Astrocyte (in vitro differentiated cells and primary cell): ENCODE measurements at regions not wholly inside any gene's neighbourhood (a gene's known extent, or its start where the extent isn't known, plus 50 kb on each side); places are given as distances from the start of the nearest gene placed in this dataset.

Experiments
- DNase-seq: peaks from one replicate; pipeline ENCODE4 v3.0.0-alpha.2; 2010; ENCODE audit warnings: low read depth
- FAIRE-seq: peaks from 2 replicates; lab custom pipeline; 2011; peaks lifted over from hg19 to GRCh38; lab: Jason Lieb, UNC
- H2AFZ ChIP-seq: 2 replicates; pipeline ENCODE4 v1.6.0; 2012; ENCODE audit warnings: low read depth, low read length, inconsistent platforms
- H3K27ac ChIP-seq: 2 replicates; pipeline ENCODE4 v1.5.1; 2011; ENCODE audit warnings: low read depth, low read length, inconsistent platforms
- H3K27me3 ChIP-seq: 2 replicates; pipeline ENCODE4 v1.6.0; 2011; ENCODE audit warnings: low read length, inconsistent platforms; ENCODE audit not compliant: insufficient read depth
- H3K36me3 ChIP-seq: 2 replicates; pipeline ENCODE4 v1.5.1; 2011; ENCODE audit warnings: low read length, inconsistent platforms; ENCODE audit not compliant: insufficient read depth
- H3K4me1 ChIP-seq: 2 replicates; pipeline ENCODE4 v1.5.1; 2011; ENCODE audit warnings: low read length, inconsistent platforms; ENCODE audit not compliant: insufficient read depth
- H3K4me2 ChIP-seq: 2 replicates; pipeline ENCODE4 v1.6.0; 2012; ENCODE audit warnings: low read length, inconsistent platforms
- H3K4me3 ChIP-seq: 2 replicates; pipeline ENCODE4 v1.5.1; 2011; ENCODE audit warnings: low read depth, mild to moderate bottlenecking, low read length, inconsistent platforms; ENCODE audit not compliant: insufficient read depth
- H3K79me2 ChIP-seq: 2 replicates; pipeline ENCODE4 v1.6.0; 2012; ENCODE audit warnings: mild to moderate bottlenecking, low read length, inconsistent platforms; ENCODE audit not compliant: insufficient read depth
- H3K9ac ChIP-seq: 2 replicates; pipeline ENCODE4 v1.6.0; 2012; ENCODE audit warnings: mild to moderate bottlenecking, low read length, inconsistent platforms
- H3K9me3 ChIP-seq: 2 replicates; pipeline ENCODE4 v1.5.1; 2012; ENCODE audit warnings: low read depth, mild to moderate bottlenecking, low read length, inconsistent platforms; ENCODE audit not compliant: insufficient read depth
- H4K20me1 ChIP-seq: 2 replicates; pipeline ENCODE4 v1.6.0; 2012; ENCODE audit warnings: low read length, inconsistent platforms; ENCODE audit not compliant: insufficient read depth
- H3K27ac Mint-ChIP-seq: one replicate; pipeline ENCODE4 v1.8.0; 2021; ENCODE audit warnings: mild to moderate bottlenecking, mixed read lengths; ENCODE audit not compliant: unreplicated experiment
- H3K27me3 Mint-ChIP-seq: one replicate; pipeline ENCODE4 v1.8.0; 2021; ENCODE audit warnings: low read depth, mixed read lengths; ENCODE audit not compliant: unreplicated experiment
- H3K36me3 Mint-ChIP-seq: one replicate; pipeline ENCODE4 v1.8.0; 2021; ENCODE audit warnings: low read depth, mixed read lengths; ENCODE audit not compliant: unreplicated experiment
- H3K4me1 Mint-ChIP-seq: one replicate; pipeline ENCODE4 v1.8.0; 2021; ENCODE audit warnings: low read depth, mixed read lengths; ENCODE audit not compliant: unreplicated experiment
- H3K4me3 Mint-ChIP-seq: one replicate; pipeline ENCODE4 v1.8.0; 2021; ENCODE audit warnings: mild to moderate bottlenecking, moderate library complexity, mixed read lengths; ENCODE audit not compliant: unreplicated experiment
- H3K9me3 Mint-ChIP-seq: one replicate; pipeline ENCODE4 v1.8.0; 2021; ENCODE audit warnings: mild to moderate bottlenecking, mixed read lengths; ENCODE audit not compliant: unreplicated experiment
- CTCF ChIP-seq: IDR thresholded peaks from 2 replicates; pipeline ENCODE4 v1.5.1; 2011; ENCODE audit warnings: low read depth, mild to moderate bottlenecking, inconsistent platforms, low read length, moderate library complexity; ENCODE audit not compliant: insufficient read depth
- EZH2 ChIP-seq: IDR thresholded peaks from 2 replicates; pipeline ENCODE4 v1.6.1; 2012; ENCODE audit warnings: mild to moderate bottlenecking, low read length, inconsistent platforms; ENCODE audit not compliant: insufficient read depth

DNA sequence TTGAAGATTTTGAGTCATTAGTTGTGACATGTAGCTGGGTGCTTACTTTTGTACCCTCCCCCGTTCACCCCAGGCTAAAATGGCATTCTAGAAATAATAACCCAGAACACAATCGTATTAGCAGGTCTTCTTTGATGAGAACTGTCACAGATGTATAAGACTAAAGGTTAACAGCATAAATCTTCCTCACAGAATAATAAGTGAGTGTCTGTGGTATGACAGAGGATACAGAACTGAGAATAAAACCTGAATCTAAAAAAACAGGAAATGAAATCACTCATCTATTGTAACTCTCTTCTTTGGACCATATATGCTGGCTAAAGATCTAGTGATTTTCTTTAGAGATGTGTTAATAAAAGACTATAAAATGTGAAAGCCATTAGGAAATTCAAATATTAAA is 746.6 kb downstream of the LRFN5 start:
- Mint-ChIP-seq H3K27ac (no peak overlapping the region), H3K9me3 (no peaks in the 10 kb centered on the region), H3K4me1 (no peaks in the 10 kb centered on the region), H3K27me3 (no peaks in the 10 kb centered on the region), H3K36me3 (no peaks in the 10 kb centered on the region), H3K4me3 (no peak overlapping the region)
- H3K79me2 ChIP-seq: no peaks in the 10 kb centered on the region
- no peak overlapping the region for H2AFZ ChIP-seq
- H3K36me3 ChIP-seq: no peaks in the 10 kb centered on the region
- no peak for FAIRE-seq
- no peak overlapping the region for H3K9ac ChIP-seq
- no peaks in the 10 kb centered on the region for H3K4me1 ChIP-seq
- TF ChIP-seq EZH2: no peak
- no peak for TF ChIP-seq CTCF
- no peaks in the 10 kb centered on the region for H4K20me1 ChIP-seq
- H3K27me3 ChIP-seq: no peaks in the 10 kb centered on the region
- H3K4me2 ChIP-seq: no peak overlapping the region
- DNase-seq: no peak
- H3K9me3 ChIP-seq: no peaks in the 10 kb centered on the region
- no peak overlapping the region for H3K27ac ChIP-seq
- no peak overlapping the region for H3K4me3 ChIP-seq

DNA sequence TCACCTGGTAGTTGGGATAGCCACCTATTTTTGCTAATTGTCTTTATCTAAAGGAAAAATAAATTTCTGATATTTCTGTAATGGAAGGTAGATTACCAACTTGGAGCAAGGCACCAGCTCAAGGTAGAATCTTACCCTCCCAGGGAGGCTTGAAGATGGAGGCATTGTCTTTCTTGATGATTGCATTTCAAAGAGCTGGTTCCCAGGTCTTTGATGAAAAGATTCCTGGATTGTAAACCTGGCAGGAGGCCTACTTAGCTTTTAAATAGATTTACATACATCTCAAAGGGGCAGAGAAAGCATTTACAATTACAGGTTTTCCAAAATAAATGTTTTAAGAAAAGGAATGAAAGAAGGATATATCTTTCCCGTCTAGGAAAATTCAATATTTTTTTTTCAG is 729.2 kb downstream of the LRFN5 start:
- TF ChIP-seq CTCF (no peak), EZH2 (no peak)
- H3K27me3 Mint-ChIP-seq: no peaks in the 10 kb centered on the region

GRCh38 chr14:42334931-42335330 is 728.3 kb downstream of the LRFN5 start:
- no peaks in the 10 kb centered on the region for H3K9me3 ChIP-seq
- no peak for DNase-seq
- H4K20me1 ChIP-seq: no peaks in the 10 kb centered on the region
- no peaks in the 10 kb centered on the region for H3K27me3 ChIP-seq
- no peak for FAIRE-seq
- Mint-ChIP-seq H3K27ac (no peak overlapping the region), H3K36me3 (no peaks in the 10 kb centered on the region), H3K27me3 (no peaks in the 10 kb centered on the region), H3K4me3 (no peak overlapping the region), H3K9me3 (peaks cover 3% of the 10 kb centered on the region), H3K4me1 (no peaks in the 10 kb centered on the region)
- H3K27ac ChIP-seq: no peak overlapping the region
- H3K4me1 ChIP-seq: no peaks in the 10 kb centered on the region
- H3K4me3 ChIP-seq: no peak overlapping the region
- H2AFZ ChIP-seq: no peak overlapping the region
- no peaks in the 10 kb centered on the region for H3K36me3 ChIP-seq
- TF ChIP-seq EZH2 (no peak), CTCF (no peak)
- H3K79me2 ChIP-seq: no peaks in the 10 kb centered on the region
- no peak overlapping the region for H3K4me2 ChIP-seq
- no peak overlapping the region for H3K9ac ChIP-seq

More for the DNA sequence above, 729.2 kb downstream of the LRFN5 start:
- FAIRE-seq: no peak
- Mint-ChIP-seq H3K4me1 (no peaks in the 10 kb centered on the region), H3K9me3 (peaks cover 3% of the 10 kb centered on the region), H3K36me3 (no peaks in the 10 kb centered on the region), H3K4me3 (no peak overlapping the region), H3K27ac (no peak overlapping the region)
- H4K20me1 ChIP-seq: no peaks in the 10 kb centered on the region
- no peaks in the 10 kb centered on the region for H3K27me3 ChIP-seq
- no peaks in the 10 kb centered on the region for H3K79me2 ChIP-seq
- H3K9me3 ChIP-seq: no peaks in the 10 kb centered on the region
- DNase-seq: no peak
- no peak overlapping the region for H3K9ac ChIP-seq
- no peaks in the 10 kb centered on the region for H3K36me3 ChIP-seq
- no peaks in the 10 kb centered on the region for H3K4me1 ChIP-seq
- no peak overlapping the region for H3K27ac ChIP-seq
- H3K4me3 ChIP-seq: no peak overlapping the region
- no peak overlapping the region for H2AFZ ChIP-seq
- no peak overlapping the region for H3K4me2 ChIP-seq
